ENCODE measurements at regions not wholly inside any gene's neighbourhood (a gene's known extent, or its start where the extent isn't known, plus 50 kb on each side); places are given as distances from the start of the nearest gene placed in this dataset.

- Histone ChIP-seq H3K36me3 (ENCODE audit: insufficient read depth, low read length) (no peaks in the 10 kb centered on the region), H3K4me2 (ENCODE audit: low read length) (no peak overlapping the region), H3K4me3 (ENCODE audit: low read length) (no peak overlapping the region), H3K9ac (ENCODE audit: low read depth, low read length) (no peak overlapping the region), H3K27me3 (ENCODE audit: control insufficient read depth, insufficient read depth, low read length) (peaks cover 5% of the 10 kb centered on the region), H3K9me3 (replicated peaks; ENCODE audit: low read length) (no peaks in the 10 kb centered on the region), H3K4me1 (ENCODE audit: control insufficient read depth, insufficient read depth, low read length) (no peaks in the 10 kb centered on the region)
These were observed 380.3 kb upstream of the MAF start for GRCh38 chr16:79980650-79981521.

- H3K9me3 ChIP-seq (replicated peaks; ENCODE audit: low read length), result no peaks in the 10 kb centered on the region
- peaks cover 5% of the 10 kb centered on the region for H3K27me3 ChIP-seq (ENCODE audit: control insufficient read depth, insufficient read depth, low read length)
- H3K4me1 ChIP-seq (ENCODE audit: control insufficient read depth, insufficient read depth, low read length), result no peaks in the 10 kb centered on the region
- no peak overlapping the region for H3K4me2 ChIP-seq (ENCODE audit: low read length)
- H3K4me3 ChIP-seq (ENCODE audit: low read length), result no peak overlapping the region
- no peaks in the 10 kb centered on the region for H3K36me3 ChIP-seq (ENCODE audit: insufficient read depth, low read length)
- H3K9ac ChIP-seq (ENCODE audit: low read depth, low read length), result no peak overlapping the region
These were observed 377.7 kb upstream of the MAF start for GRCh38 chr16:79977940-79978836.

GRCh38 chr16:79973320-79973719 is 372.8 kb upstream of the MAF start:
- no peak overlapping the region for H3K4me2 ChIP-seq (ENCODE audit: low read length)
- no peak overlapping the region for H3K4me3 ChIP-seq (ENCODE audit: low read length)
- H3K36me3 ChIP-seq (ENCODE audit: insufficient read depth, low read length), result no peaks in the 10 kb centered on the region
- H3K4me1 ChIP-seq (ENCODE audit: control insufficient read depth, insufficient read depth, low read length), result no peaks in the 10 kb centered on the region
- H3K9ac ChIP-seq (ENCODE audit: low read depth, low read length), result no peak overlapping the region
- H3K27me3 ChIP-seq (ENCODE audit: control insufficient read depth, insufficient read depth, low read length), result peaks cover under 1% of the 10 kb centered on the region
- H3K9me3 ChIP-seq (replicated peaks; ENCODE audit: low read length), result no peaks in the 10 kb centered on the region

DNA sequence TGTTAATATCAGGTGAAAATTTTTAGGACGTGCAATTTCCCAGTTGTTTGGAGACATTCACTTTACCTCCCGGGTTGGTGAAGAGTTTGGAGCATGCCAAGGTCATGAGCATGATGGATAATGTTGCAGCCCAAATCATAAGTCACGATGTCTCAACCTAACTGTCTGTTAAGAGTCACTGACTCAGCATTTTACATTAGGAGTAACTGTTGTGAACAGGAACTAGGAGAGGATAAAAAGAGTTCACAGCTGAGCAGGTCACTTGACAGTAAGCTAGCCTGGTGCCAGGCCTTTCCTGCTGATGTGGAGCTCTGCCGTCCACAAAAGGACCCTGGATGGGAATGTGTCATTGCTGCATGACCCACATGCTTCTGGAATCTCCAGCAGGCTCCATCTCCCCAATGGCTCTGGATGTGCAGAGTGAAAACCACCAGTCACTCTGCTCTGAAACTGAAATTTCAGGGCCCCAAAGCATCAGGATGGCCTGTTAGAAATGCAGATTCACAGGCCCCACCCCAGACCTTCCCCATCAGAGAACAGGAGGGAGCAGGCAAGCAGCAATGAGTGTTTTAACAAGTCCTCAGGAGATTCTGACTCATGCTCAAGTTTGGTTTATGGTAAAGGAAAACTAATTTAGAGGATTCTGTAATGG is 371.6 kb upstream of the MAF start:
- Histone ChIP-seq H3K4me3 (ENCODE audit: low read length) (no peak overlapping the region), H3K9me3 (replicated peaks; ENCODE audit: low read length) (no peaks in the 10 kb centered on the region), H3K27me3 (ENCODE audit: control insufficient read depth, insufficient read depth, low read length) (no peaks in the 10 kb centered on the region), H3K4me1 (ENCODE audit: control insufficient read depth, insufficient read depth, low read length) (no peaks in the 10 kb centered on the region), H3K4me2 (ENCODE audit: low read length) (no peak overlapping the region), H3K9ac (ENCODE audit: low read depth, low read length) (no peak overlapping the region), H3K36me3 (ENCODE audit: insufficient read depth, low read length) (no peaks in the 10 kb centered on the region)

- H3K4me2 ChIP-seq (ENCODE audit: low read length), result no peak overlapping the region
- no peaks in the 10 kb centered on the region for H3K36me3 ChIP-seq (ENCODE audit: insufficient read depth, low read length)
- H3K9ac ChIP-seq (ENCODE audit: low read depth, low read length), result no peak overlapping the region
- H3K9me3 ChIP-seq (replicated peaks; ENCODE audit: low read length), result no peaks in the 10 kb centered on the region
- no peaks in the 10 kb centered on the region for H3K4me1 ChIP-seq (ENCODE audit: control insufficient read depth, insufficient read depth, low read length)
- H3K4me3 ChIP-seq (ENCODE audit: low read length), result no peak overlapping the region
- H3K27me3 ChIP-seq (ENCODE audit: control insufficient read depth, insufficient read depth, low read length), result no peaks in the 10 kb centered on the region
These were observed 370.7 kb upstream of the MAF start for GRCh38 chr16:79971237-79971572.

GRCh38 chr16:79970551-79971236 is 370.2 kb upstream of the MAF start:
- no peaks in the 10 kb centered on the region for H3K36me3 ChIP-seq (ENCODE audit: insufficient read depth, low read length)
- no peak overlapping the region for H3K4me2 ChIP-seq (ENCODE audit: low read length)
- no peak overlapping the region for H3K4me3 ChIP-seq (ENCODE audit: low read length)
- H3K9ac ChIP-seq (ENCODE audit: low read depth, low read length), result no peak overlapping the region
- H3K4me1 ChIP-seq (ENCODE audit: control insufficient read depth, insufficient read depth, low read length), result no peaks in the 10 kb centered on the region
- H3K27me3 ChIP-seq (ENCODE audit: control insufficient read depth, insufficient read depth, low read length), result no peaks in the 10 kb centered on the region
- H3K9me3 ChIP-seq (replicated peaks; ENCODE audit: low read length), result no peaks in the 10 kb centered on the region

GRCh38 chr16:79970087-79970486 is 369.6 kb upstream of the MAF start:
- Histone ChIP-seq H3K4me3 (ENCODE audit: low read length) (no peak overlapping the region), H3K9ac (ENCODE audit: low read depth, low read length) (no peak overlapping the region), H3K4me1 (ENCODE audit: control insufficient read depth, insufficient read depth, low read length) (no peaks in the 10 kb centered on the region), H3K36me3 (ENCODE audit: insufficient read depth, low read length) (no peaks in the 10 kb centered on the region), H3K27me3 (ENCODE audit: control insufficient read depth, insufficient read depth, low read length) (no peaks in the 10 kb centered on the region), H3K4me2 (ENCODE audit: low read length) (no peak overlapping the region), H3K9me3 (replicated peaks; ENCODE audit: low read length) (no peaks in the 10 kb centered on the region)

GRCh38 chr16:79969458-79969857 is 368.9 kb upstream of the MAF start:
- no peak overlapping the region for H3K9ac ChIP-seq (ENCODE audit: low read depth, low read length)
- no peaks in the 10 kb centered on the region for H3K27me3 ChIP-seq (ENCODE audit: control insufficient read depth, insufficient read depth, low read length)
- H3K36me3 ChIP-seq (ENCODE audit: insufficient read depth, low read length), result no peaks in the 10 kb centered on the region
- H3K4me3 ChIP-seq (ENCODE audit: low read length), result no peak overlapping the region
- H3K4me1 ChIP-seq (ENCODE audit: control insufficient read depth, insufficient read depth, low read length), result no peaks in the 10 kb centered on the region
- H3K4me2 ChIP-seq (ENCODE audit: low read length), result no peak overlapping the region
- no peaks in the 10 kb centered on the region for H3K9me3 ChIP-seq (replicated peaks; ENCODE audit: low read length)

DNA sequence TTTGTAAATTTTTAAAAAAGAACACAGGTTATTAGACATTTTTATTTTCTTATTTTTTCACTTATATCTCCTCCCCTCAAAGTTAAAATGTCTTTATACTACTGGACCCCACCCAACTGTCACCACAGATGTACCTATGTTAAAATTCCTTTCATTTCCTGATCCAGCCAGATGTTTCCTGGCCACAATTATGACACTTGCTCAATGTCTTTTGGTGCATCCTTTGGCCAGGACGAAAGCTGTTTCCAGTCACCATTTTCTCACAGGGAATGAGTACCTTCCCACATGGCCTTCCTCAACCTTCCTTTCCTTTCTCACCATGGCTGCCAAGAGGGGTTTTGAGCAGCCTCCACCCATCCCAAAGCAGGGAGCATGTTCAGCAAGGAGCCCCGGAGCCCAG is 365.7 kb upstream of the MAF start:
- no peaks in the 10 kb centered on the region for H3K9me3 ChIP-seq (replicated peaks; ENCODE audit: low read length)
- H3K27me3 ChIP-seq (ENCODE audit: control insufficient read depth, insufficient read depth, low read length), result peaks cover 8% of the 10 kb centered on the region
- no peak overlapping the region for H3K9ac ChIP-seq (ENCODE audit: low read depth, low read length)
- no peaks in the 10 kb centered on the region for H3K4me1 ChIP-seq (ENCODE audit: control insufficient read depth, insufficient read depth, low read length)
- H3K36me3 ChIP-seq (ENCODE audit: insufficient read depth, low read length), result no peaks in the 10 kb centered on the region
- H3K4me2 ChIP-seq (ENCODE audit: low read length), result no peak overlapping the region
- no peak overlapping the region for H3K4me3 ChIP-seq (ENCODE audit: low read length)

DNA sequence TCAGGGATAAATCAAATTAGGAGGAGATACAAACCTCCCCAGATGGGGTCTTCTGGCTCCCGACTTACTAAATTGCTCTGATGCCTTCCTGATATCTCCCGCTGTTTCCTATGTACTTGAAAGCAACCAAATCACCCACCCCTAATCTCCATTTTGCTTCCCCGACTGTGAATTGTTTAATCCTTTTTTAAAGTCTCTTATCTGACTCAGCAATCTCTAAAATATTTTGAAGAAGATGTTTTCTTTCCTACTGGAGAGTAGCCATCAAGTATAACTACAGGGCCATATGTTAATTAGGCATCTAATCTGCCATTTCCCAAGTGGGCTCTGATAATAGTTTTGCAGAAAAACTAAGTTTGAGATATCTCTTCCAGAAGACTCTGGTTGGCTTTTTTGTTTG is 365.2 kb upstream of the MAF start:
- Histone ChIP-seq H3K4me1 (ENCODE audit: control insufficient read depth, insufficient read depth, low read length) (no peaks in the 10 kb centered on the region), H3K4me3 (ENCODE audit: low read length) (no peak overlapping the region), H3K36me3 (ENCODE audit: insufficient read depth, low read length) (no peaks in the 10 kb centered on the region), H3K9ac (ENCODE audit: low read depth, low read length) (no peak overlapping the region), H3K9me3 (replicated peaks; ENCODE audit: low read length) (no peaks in the 10 kb centered on the region), H3K4me2 (ENCODE audit: low read length) (no peak overlapping the region), H3K27me3 (ENCODE audit: control insufficient read depth, insufficient read depth, low read length) (peaks cover 8% of the 10 kb centered on the region)

DNA sequence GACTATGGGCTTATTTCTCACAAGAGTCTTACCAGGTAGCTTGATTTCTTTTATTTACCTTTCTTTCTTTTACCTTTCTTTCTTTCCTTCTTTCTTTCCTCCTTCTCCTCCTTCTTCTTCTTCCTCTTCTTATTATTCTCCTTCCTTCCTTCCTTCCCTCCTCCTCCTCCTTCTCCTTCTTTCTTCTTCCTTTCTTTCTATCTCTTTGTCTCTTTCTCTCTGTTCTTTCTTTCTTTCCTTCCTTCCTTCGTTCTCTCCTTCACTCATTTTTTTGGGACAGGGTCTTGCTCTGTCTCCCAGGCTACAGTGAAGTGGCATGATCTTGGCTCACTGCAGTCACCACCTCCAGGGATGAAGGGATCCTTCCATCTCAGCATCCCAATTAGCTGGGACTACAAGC is 363.6 kb upstream of the MAF start:
- Histone ChIP-seq H3K4me1 (ENCODE audit: control insufficient read depth, insufficient read depth, low read length) (no peaks in the 10 kb centered on the region), H3K9ac (ENCODE audit: low read depth, low read length) (no peak overlapping the region), H3K4me2 (ENCODE audit: low read length) (no peak overlapping the region), H3K36me3 (ENCODE audit: insufficient read depth, low read length) (no peaks in the 10 kb centered on the region), H3K27me3 (ENCODE audit: control insufficient read depth, insufficient read depth, low read length) (peaks cover 8% of the 10 kb centered on the region), H3K4me3 (ENCODE audit: low read length) (no peak overlapping the region), H3K9me3 (replicated peaks; ENCODE audit: low read length) (no peaks in the 10 kb centered on the region)
